Neural cell (in vitro differentiated cells): ENCODE measurements at regions not wholly inside any gene's neighbourhood (a gene's known extent, or its start where the extent isn't known, plus 50 kb on each side); places are given as distances from the start of the nearest gene placed in this dataset.

Experiments used
- H2AFZ ChIP-seq: fragments of 200-600, 300-800 bp; sonication (generic), shearing (Covaris generic); 2 replicates; pipeline ENCODE4 v1.6.0; 2014; ENCODE audit warnings: low read depth, mild to moderate bottlenecking, antibody characterized with exemption, low read length, moderate library complexity
- H3F3A ChIP-seq: fragments of 200-600 bp; shearing (Covaris generic); 2 replicates; pipeline ENCODE4 v1.6.1; 2016; ENCODE audit warnings: mild to moderate bottlenecking, moderate library complexity, mixed read lengths, antibody characterized with exemption, low read length; ENCODE audit not compliant: insufficient read depth, poor library complexity, severe bottlenecking
- H3K27ac ChIP-seq: fragments of 200-600, 300-800 bp; sonication (generic), shearing (Covaris generic); 2 replicates; pipeline ENCODE4 v1.5.1; 2014; ENCODE audit warnings: mild to moderate bottlenecking, low read length, moderate library complexity
- H3K27me3 ChIP-seq: fragments of 300-800, 200-600 bp; sonication (generic), shearing (Covaris generic); 2 replicates; pipeline ENCODE4 v1.6.0; 2014; ENCODE audit warnings: mild to moderate bottlenecking, low read depth, low read length, moderate library complexity; ENCODE audit not compliant: insufficient read depth
- H3K36me3 ChIP-seq: fragments of 300-800, 200-600 bp; sonication (generic), shearing (Covaris generic); 2 replicates; pipeline ENCODE4 v1.5.1; 2014; ENCODE audit warnings: mild to moderate bottlenecking, antibody characterized with exemption, low read length, moderate library complexity; ENCODE audit not compliant: insufficient read depth
- H3K4me2 ChIP-seq: fragments of 300-800, 200-600 bp; sonication (generic), shearing (Covaris generic); 2 replicates; pipeline ENCODE4 v1.6.0; 2014; ENCODE audit warnings: mild to moderate bottlenecking, low read length
- H3K4me3 ChIP-seq: fragments of 300-800, 200-600 bp; sonication (generic), shearing (Covaris generic); 2 replicates; pipeline ENCODE4 v1.5.1; 2014; ENCODE audit warnings: mild to moderate bottlenecking, low read length, moderate library complexity
- H3K79me2 ChIP-seq: fragments of 200-600 bp; shearing (Covaris generic); replicated peaks from 2 replicates; pipeline ENCODE4 v1.6.0; 2014; ENCODE audit warnings: mild to moderate bottlenecking, low read length, moderate library complexity; ENCODE audit not compliant: insufficient read depth
- H3K9ac ChIP-seq: fragments of 300-800, 200-600 bp; sonication (generic), shearing (Covaris generic); 2 replicates; pipeline ENCODE4 v1.6.1; 2016; ENCODE audit warnings: mild to moderate bottlenecking, low read length, mixed read lengths
- H3K9me2 ChIP-seq: fragments of 200-600 bp; shearing (Covaris generic); 2 replicates; pipeline ENCODE4 v1.6.1; 2016; ENCODE audit warnings: mild to moderate bottlenecking, low read length, mixed read lengths; ENCODE audit not compliant: insufficient read depth
- H3K9me3 ChIP-seq: fragments of 200-600, 300-800 bp; sonication (generic), shearing (Covaris generic); 2 replicates; pipeline ENCODE4 v1.6.1; 2016; ENCODE audit warnings: mild to moderate bottlenecking, mixed run types, low read length, moderate library complexity, mixed read lengths
- H4K20me1 ChIP-seq: fragments of 200-600 bp; shearing (Covaris generic); 2 replicates; pipeline ENCODE4 v1.6.1; 2016; ENCODE audit warnings: mild to moderate bottlenecking, mixed run types; ENCODE audit not compliant: insufficient read depth
- CTCF ChIP-seq: fragments of 450-650 bp; IDR thresholded peaks from 2 replicates; pipeline ENCODE4 v1.5.1; 2014; ENCODE audit warnings: antibody characterized with exemption, mild to moderate bottlenecking, moderate library complexity; ENCODE audit not compliant: poor library complexity, severe bottlenecking
- EP300 ChIP-seq: fragments of 450-650 bp; conservative IDR thresholded peaks from 2 replicates; pipeline ENCODE4 v1.6.1; 2014; ENCODE audit warnings: antibody characterized with exemption, mild to moderate bottlenecking, moderate library complexity; ENCODE audit not compliant: poor library complexity, severe bottlenecking
- EZH2 ChIP-seq: fragments of 200-600, 300-800 bp; shearing (Covaris generic), sonication (generic); IDR thresholded peaks from 2 replicates; pipeline ENCODE4 v1.6.1; 2014; ENCODE audit warnings: antibody characterized with exemption, low read length, borderline replicate concordance, mild to moderate bottlenecking; ENCODE audit not compliant: insufficient read depth, poor library complexity, severe bottlenecking
- MXI1 ChIP-seq: fragments of 450-650 bp; conservative IDR thresholded peaks from 2 replicates; pipeline ENCODE4 v1.6.1; 2014; ENCODE audit warnings: antibody characterized with exemption, mild to moderate bottlenecking; ENCODE audit not compliant: poor library complexity, severe bottlenecking
- POLR2AphosphoS5 ChIP-seq: IDR thresholded peaks from 2 replicates; pipeline ENCODE4 v1.6.1; 2012
- RAD21 ChIP-seq: fragments of 450-650 bp; conservative IDR thresholded peaks from 2 replicates; pipeline ENCODE4 v1.6.1; 2014; ENCODE audit warnings: antibody characterized with exemption, mild to moderate bottlenecking, moderate library complexity
- REST ChIP-seq: IDR thresholded peaks from 2 replicates; pipeline ENCODE4 v1.6.1; 2012; ENCODE audit warnings: borderline replicate concordance
- SMC3 ChIP-seq: fragments of 450-650 bp; conservative IDR thresholded peaks from 2 replicates; pipeline ENCODE4 v1.6.1; 2014; ENCODE audit warnings: antibody characterized with exemption, mild to moderate bottlenecking, moderate library complexity; ENCODE audit not compliant: poor library complexity
- TAF1 ChIP-seq: IDR thresholded peaks from 2 replicates; pipeline ENCODE4 v1.6.1; 2012; ENCODE audit warnings: low read depth

- Histone ChIP-seq H3K4me3 (no peak overlapping the region), H3K79me2 (no peaks in the 10 kb centered on the region)
- TF ChIP-seq EP300 (no peak), SMC3 (no peak), REST (no peak)
Measured at GRCh38 chr21:26377111-26377694, 195.9 kb downstream of the CYYR1 start.

GRCh38 chr21:26374817-26375216 is 198.3 kb downstream of the CYYR1 start:
- Histone ChIP-seq H3K36me3 (no peaks in the 10 kb centered on the region), H3K27ac (no peak overlapping the region), H3K27me3 (no peaks in the 10 kb centered on the region), H3K9me3 (no peaks in the 10 kb centered on the region), H3K4me2 (no peak overlapping the region), H3K9ac (no peak overlapping the region), H4K20me1 (no peaks in the 10 kb centered on the region), H3K9me2 (no peaks in the 10 kb centered on the region), H3K79me2 (no peaks in the 10 kb centered on the region), H3F3A (no peaks in the 10 kb centered on the region), H3K4me3 (no peak overlapping the region), H2AFZ (no peak overlapping the region)
- TF ChIP-seq EP300 (no peak), POLR2AphosphoS5 (no peak), TAF1 (no peak), RAD21 (no peak)

More at GRCh38 chr21:26377111-26377694, 195.9 kb downstream of the CYYR1 start:
- H4K20me1 ChIP-seq = no peaks in the 10 kb centered on the region
- no peaks in the 10 kb centered on the region for H3K9me2 ChIP-seq
- no peak overlapping the region for H3K27ac ChIP-seq
- no peak overlapping the region for H2AFZ ChIP-seq
- no peaks in the 10 kb centered on the region for H3K36me3 ChIP-seq
- no peaks in the 10 kb centered on the region for H3K27me3 ChIP-seq
- no peaks in the 10 kb centered on the region for H3K9me3 ChIP-seq
- H3F3A ChIP-seq = no peaks in the 10 kb centered on the region
- no peak overlapping the region for H3K4me2 ChIP-seq
- H3K9ac ChIP-seq = no peak overlapping the region

GRCh38 chr21:26368591-26369320 is 198.2 kb upstream of the APP start:
- H3K9me2 ChIP-seq = no peaks in the 10 kb centered on the region
- H3K4me3 ChIP-seq = no peak overlapping the region
- no peaks in the 10 kb centered on the region for H3F3A ChIP-seq
- no peaks in the 10 kb centered on the region for H3K9me3 ChIP-seq
- H3K79me2 ChIP-seq = no peaks in the 10 kb centered on the region
- TF ChIP-seq REST (no peak), POLR2AphosphoS5 (no peak), TAF1 (no peak), RAD21 (no peak), CTCF (no peak), EZH2 (no peak), EP300 (no peak), SMC3 (no peak), MXI1 (no peak)
- H4K20me1 ChIP-seq = no peaks in the 10 kb centered on the region
- no peak overlapping the region for H3K9ac ChIP-seq
- no peak overlapping the region for H3K4me2 ChIP-seq
- no peak overlapping the region for H2AFZ ChIP-seq
- no peak overlapping the region for H3K27ac ChIP-seq
- H3K36me3 ChIP-seq = no peaks in the 10 kb centered on the region
- no peaks in the 10 kb centered on the region for H3K27me3 ChIP-seq
